Keratinocyte (primary cell): ENCODE measurements at regions not wholly inside any gene's neighbourhood (a gene's known extent, or its start where the extent isn't known, plus 50 kb on each side); places are given as distances from the start of the nearest gene placed in this dataset.

Source experiments
- DNase-seq: peaks from one replicate; pipeline ENCODE4 v3.0.0-alpha.2; 2011; ENCODE audit warnings: low read depth, missing footprints, low spot score
- FAIRE-seq: peaks from 2 replicates; lab custom pipeline; 2011; peaks lifted over from hg19 to GRCh38; lab: Jason Lieb, UNC
- H2AFZ ChIP-seq: 2 replicates; pipeline ENCODE4 v1.6.0; 2012; ENCODE audit warnings: low read length, control low read depth, inconsistent platforms; ENCODE audit not compliant: control insufficient read depth
- H3K27ac ChIP-seq: 2 replicates; pipeline ENCODE4 v1.5.1; 2011; ENCODE audit warnings: low read length; ENCODE audit not compliant: control insufficient read depth, insufficient read depth
- H3K27me3 ChIP-seq: 3 replicates; pipeline ENCODE4 v1.6.0; 2011; ENCODE audit warnings: low read length; ENCODE audit not compliant: control insufficient read depth, insufficient read depth; ENCODE audit errors: extremely low read depth
- H3K36me3 ChIP-seq, 2 experiments: 2 replicates in 1 of 2; 3 replicates in 1 of 2; pipeline ENCODE4 v1.5.1; 2011; ENCODE audit warnings: low read length in 2 of 2, mild to moderate bottlenecking in 1 of 2; ENCODE audit not compliant: control insufficient read depth in 2 of 2, insufficient read depth in 2 of 2; ENCODE audit errors: extremely low read depth in 1 of 2
- H3K4me1 ChIP-seq: 3 replicates; pipeline ENCODE4 v1.5.1; 2011; ENCODE audit warnings: low read length; ENCODE audit not compliant: control insufficient read depth, insufficient read depth; ENCODE audit errors: extremely low read depth
- H3K4me2 ChIP-seq: 3 replicates; pipeline ENCODE4 v1.6.0; 2011; ENCODE audit warnings: low read depth, low read length; ENCODE audit not compliant: control insufficient read depth, insufficient read depth; ENCODE audit errors: extremely low read depth
- H3K4me3 ChIP-seq, 3 experiments: fragments of 200-600 bp in 1 of 3; sonication (generic) in 1 of 3; 2 replicates in 2 of 3; 3 replicates in 1 of 3; pipeline ENCODE4 v1.5.1; 2011 to 2016; ENCODE audit warnings: low read length in 3 of 3, mild to moderate bottlenecking in 3 of 3, control low read depth in 2 of 3, inconsistent platforms in 1 of 3, low read depth in 1 of 3, mixed read lengths in 1 of 3, mixed run types in 1 of 3, moderate library complexity in 1 of 3; ENCODE audit not compliant: control insufficient read depth in 2 of 3, insufficient read depth in 2 of 3; ENCODE audit errors: extremely low read depth in 1 of 3
- H3K79me2 ChIP-seq: 2 replicates; pipeline ENCODE4 v1.6.0; 2012; ENCODE audit warnings: low read length; ENCODE audit not compliant: control insufficient read depth, insufficient read depth
- H3K9ac ChIP-seq: 3 replicates; pipeline ENCODE4 v1.6.0; 2011; ENCODE audit warnings: low read length; ENCODE audit not compliant: control insufficient read depth, insufficient read depth; ENCODE audit errors: extremely low read depth
- H3K9me1 ChIP-seq: 3 replicates; pipeline ENCODE4 v1.6.0; 2011; ENCODE audit warnings: low read length; ENCODE audit not compliant: control insufficient read depth, insufficient read depth; ENCODE audit errors: extremely low read depth
- H3K9me3 ChIP-seq: 2 replicates; pipeline ENCODE4 v1.5.1; 2012; ENCODE audit warnings: low read depth, low read length; ENCODE audit not compliant: control insufficient read depth
- H4K20me1 ChIP-seq: 3 replicates; pipeline ENCODE4 v1.6.0; 2011; ENCODE audit warnings: low read length; ENCODE audit not compliant: control insufficient read depth, insufficient read depth; ENCODE audit errors: extremely low read depth
- CTCF ChIP-seq, 3 experiments: IDR thresholded peaks in 1 of 3; conservative IDR thresholded peaks in 1 of 3; optimal IDR thresholded peaks in 1 of 3; 2 replicates in 2 of 3; 3 replicates in 1 of 3; pipeline versions ENCODE3 to v1.5.1; 2011; ENCODE audit warnings: low read length in 3 of 3, mild to moderate bottlenecking in 3 of 3, moderate library complexity in 2 of 3, control low read depth in 1 of 3, inconsistent platforms in 1 of 3; ENCODE audit not compliant: insufficient read depth in 2 of 3; ENCODE audit errors: extremely low read depth in 1 of 3
- EZH2 ChIP-seq: IDR thresholded peaks from one replicate; pipeline ENCODE4 v1.6.1; 2012; ENCODE audit warnings: inconsistent platforms, mild to moderate bottlenecking, low read length, moderate library complexity
- dilution Hi-C: fragments of 300-500 bp; cut with MboI; formaldehyde crosslinking; loops from one replicate; pipeline ENCODE4 v1.7.0; 2020; ENCODE audit warnings: low sequenced_read_pairs; ENCODE audit not compliant: extremely low pct_ligation_motif_present

GRCh38 chr11:29518389-29519174, 498.2 kb downstream of the KCNA4 start:
- Histone ChIP-seq H4K20me1 (no peaks in the 10 kb centered on the region), H2AFZ (no peak overlapping the region), H3K4me3 (no peak overlapping the region), H3K27ac (no peak overlapping the region), H3K79me2 (no peaks in the 10 kb centered on the region), H3K9ac (no peak overlapping the region), H3K4me1 (no peaks in the 10 kb centered on the region), H3K27me3 (no peaks in the 10 kb centered on the region), H3K9me3 (peaks cover 4% of the 10 kb centered on the region), H3K36me3 (no peaks in the 10 kb centered on the region), H3K9me1 (no peaks in the 10 kb centered on the region), H3K4me2 (no peak overlapping the region)
- dilution Hi-C loops, result no loop called here
- no peak for TF ChIP-seq EZH2
- peak in 1 of 3 experiments; percentile 25 for TF ChIP-seq CTCF (optimal IDR thresholded peaks at IDR 0.05 in 1 of 3, IDR thresholded peaks at IDR 0.05 in 1 of 3, conservative IDR thresholded peaks at IDR 0.05 in 1 of 3; ENCODE audit: extremely low read depth in 1 of 3, insufficient read depth in 2 of 3, low read length in 3 of 3)
- FAIRE-seq (no peak), DNase-seq (no peak)

- TF ChIP-seq CTCF (optimal IDR thresholded peaks at IDR 0.05 in 1 of 3, IDR thresholded peaks at IDR 0.05 in 1 of 3, conservative IDR thresholded peaks at IDR 0.05 in 1 of 3; ENCODE audit: extremely low read depth in 1 of 3, insufficient read depth in 2 of 3, low read length in 3 of 3) (no peak), EZH2 (no peak)
- no peak overlapping the region for H3K9ac ChIP-seq
- no peaks in the 10 kb centered on the region for H3K79me2 ChIP-seq
- no peaks in the 10 kb centered on the region for H3K27me3 ChIP-seq
- dilution Hi-C loops, result no loop called here
- H3K27ac ChIP-seq, result no peak overlapping the region
- H3K4me1 ChIP-seq, result no peaks in the 10 kb centered on the region
- no peaks in the 10 kb centered on the region for H3K9me1 ChIP-seq
- no peak overlapping the region for H3K4me3 ChIP-seq
- H3K9me3 ChIP-seq, result no peaks in the 10 kb centered on the region
- no peak overlapping the region for H2AFZ ChIP-seq
- no peaks in the 10 kb centered on the region for H4K20me1 ChIP-seq
- no peak overlapping the region for H3K4me2 ChIP-seq
- no peaks in the 10 kb centered on the region for H3K36me3 ChIP-seq
- DNase-seq (no peak), FAIRE-seq (no peak)
Observed at GRCh38 chr11:29511394-29511793, 505.4 kb downstream of the KCNA4 start.
